GF-D8 (cell line): ENCODE measurements at regions not wholly inside any gene's neighbourhood (a gene's known extent, or its start where the extent isn't known, plus 50 kb on each side); places are given as distances from the start of the nearest gene placed in this dataset.
"Not testable (repeated sequence)": the region's sequence is repeated elsewhere in the genome, so short reads cannot be mapped to it uniquely, and the experiment has no call there.

Experiments used
- DNase-seq: peaks from one replicate; lab custom pipeline; 2025; lab: John Stamatoyannopoulos, UW

DNA sequence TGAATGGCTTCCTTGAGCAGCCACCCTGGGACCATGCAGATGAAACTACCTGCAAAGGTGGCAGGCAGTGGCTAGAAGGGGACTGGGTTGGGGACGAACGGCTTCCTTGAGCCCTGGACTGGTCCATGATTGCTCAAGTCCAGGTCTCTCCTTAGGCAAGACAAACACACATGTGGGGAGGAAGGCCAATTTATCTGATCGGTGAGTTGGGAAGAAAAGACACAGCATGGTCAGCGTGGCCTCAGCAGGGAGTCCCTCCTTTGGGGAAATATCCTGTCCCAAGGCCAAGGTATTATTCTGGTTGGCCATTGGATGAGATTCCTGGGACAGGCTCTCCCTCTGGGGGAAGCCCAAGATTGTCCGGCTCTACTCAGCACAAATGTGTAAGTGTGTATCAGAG lies 116.3 kb upstream of the ERG start:
- no peak for DNase-seq

DNA sequence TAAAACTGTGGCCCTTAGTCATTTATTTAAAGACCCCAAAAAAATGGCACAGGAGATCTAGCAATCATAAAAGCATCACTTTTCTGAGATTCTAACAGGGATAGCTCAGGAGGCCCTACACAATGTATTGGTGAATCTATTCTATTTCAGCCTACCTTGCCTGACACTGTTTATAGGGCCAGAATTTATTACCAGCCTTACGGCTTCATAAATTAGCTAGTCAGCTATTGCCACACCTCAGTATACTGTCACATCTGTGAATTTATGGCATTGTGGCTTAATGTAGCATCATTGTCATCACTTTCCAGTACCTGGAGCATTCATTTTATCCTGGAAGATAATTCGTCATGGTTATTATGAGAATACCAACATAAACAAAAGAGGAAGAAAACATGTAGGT lies 121.2 kb upstream of the ERG start:
- DNase-seq: no peak

DNA sequence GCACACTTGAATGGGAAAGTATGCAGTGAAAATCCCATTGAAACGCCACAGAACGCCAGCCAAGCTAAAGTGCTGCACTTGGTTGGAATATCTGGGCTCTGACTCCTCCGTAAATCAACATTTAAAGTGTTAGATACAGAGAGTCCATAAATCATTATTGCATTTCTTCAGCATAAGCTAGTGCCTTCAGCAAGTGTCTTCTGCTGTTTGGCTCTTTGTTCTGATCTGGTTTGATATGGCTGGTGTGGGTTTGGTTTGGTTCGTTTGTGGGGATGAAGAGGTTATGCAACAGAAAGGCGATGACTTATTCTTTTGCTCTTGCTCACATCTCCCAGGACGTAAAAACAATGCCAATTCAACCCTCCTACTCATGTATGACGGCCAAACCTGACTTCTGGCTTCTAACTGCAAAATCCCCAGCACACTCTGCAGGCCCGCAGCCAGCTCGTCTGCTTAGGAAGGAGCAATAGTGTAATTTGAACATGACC lies 121.8 kb upstream of the ERG start:
- no peak for DNase-seq

DNA sequence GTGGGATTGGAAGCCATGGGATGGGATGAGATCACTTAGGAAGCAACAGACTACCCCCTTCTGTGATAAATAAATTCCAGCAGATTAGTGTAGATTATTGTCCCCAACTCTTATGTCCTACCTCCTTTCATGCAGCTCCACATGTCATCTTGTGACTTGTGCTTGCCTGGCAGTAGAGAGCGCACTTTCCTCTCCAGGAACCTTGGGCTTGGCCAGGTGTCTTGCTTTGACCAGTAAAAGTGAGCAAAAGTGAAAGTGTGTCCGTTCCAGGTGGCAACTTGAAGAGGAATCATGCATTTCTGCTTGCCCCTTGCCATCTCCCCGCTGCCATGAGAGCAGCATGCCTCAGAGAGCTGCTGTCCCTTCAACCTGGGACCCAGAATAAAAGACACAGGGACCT lies 122.9 kb upstream of the ERG start:
- DNase-seq: no peak

DNA sequence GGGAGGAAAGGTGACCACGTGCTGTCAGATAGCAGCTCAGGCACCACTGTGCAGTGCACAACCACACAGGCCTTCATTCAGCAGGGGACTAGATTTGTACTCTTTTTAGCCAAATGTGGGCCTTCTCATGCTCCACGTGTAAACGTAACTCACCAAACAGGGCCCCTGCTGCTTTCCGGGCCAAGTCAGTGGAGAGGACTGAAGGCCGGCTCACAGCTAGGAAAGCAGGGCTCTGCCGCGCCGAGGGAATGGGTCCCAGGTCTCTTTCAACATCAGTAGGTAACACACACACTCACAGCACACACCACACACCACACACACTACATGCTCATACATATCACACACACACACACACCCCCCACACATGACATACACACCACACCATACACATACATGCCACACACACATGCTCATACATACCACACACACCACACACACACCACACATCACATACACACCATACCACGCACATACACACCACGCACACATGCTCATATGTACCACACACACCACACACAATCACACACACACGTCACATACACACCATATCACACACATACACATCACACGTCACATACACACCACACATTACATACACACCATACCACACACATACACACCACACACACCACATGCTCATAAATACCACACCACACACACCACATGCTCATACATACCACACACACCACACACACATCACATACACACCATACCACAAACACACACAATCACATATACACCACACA lies 124.0 kb upstream of the ERG start:
- no peak for DNase-seq

DNA sequence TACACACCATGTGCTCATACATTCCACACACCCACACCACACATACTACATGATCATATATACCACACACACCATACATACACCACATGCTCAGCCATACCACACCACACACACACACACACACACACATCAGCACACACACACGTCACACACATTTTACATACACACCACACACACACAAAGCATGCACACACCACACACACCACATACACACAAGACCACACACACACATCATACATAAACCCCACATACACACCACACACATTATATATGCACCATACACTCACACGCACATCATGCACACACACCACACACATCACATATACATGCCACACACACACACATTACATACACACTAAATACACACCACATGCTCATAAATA lies 124.5 kb upstream of the ERG start:
- no peak for DNase-seq

DNA sequence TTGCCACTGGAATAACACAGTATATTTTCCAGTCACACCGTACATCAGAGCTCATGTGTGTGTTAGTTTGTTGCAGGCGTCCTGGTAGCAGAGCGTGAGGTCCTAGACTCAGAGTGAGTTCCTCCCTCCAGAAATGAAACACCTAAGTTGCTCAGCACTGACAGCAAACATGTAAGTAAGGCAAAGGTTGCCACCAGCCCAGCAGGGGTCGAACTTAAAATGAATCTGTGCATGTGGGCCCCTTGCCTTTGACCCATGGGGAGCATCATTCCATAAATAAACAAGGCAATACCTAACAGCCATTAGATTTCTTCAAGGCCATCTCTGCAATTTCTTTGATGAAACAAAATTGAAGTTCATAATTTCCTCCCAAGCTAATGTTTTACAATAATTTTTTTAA lies 125.3 kb upstream of the ERG start:
- DNase-seq: no peak

DNA sequence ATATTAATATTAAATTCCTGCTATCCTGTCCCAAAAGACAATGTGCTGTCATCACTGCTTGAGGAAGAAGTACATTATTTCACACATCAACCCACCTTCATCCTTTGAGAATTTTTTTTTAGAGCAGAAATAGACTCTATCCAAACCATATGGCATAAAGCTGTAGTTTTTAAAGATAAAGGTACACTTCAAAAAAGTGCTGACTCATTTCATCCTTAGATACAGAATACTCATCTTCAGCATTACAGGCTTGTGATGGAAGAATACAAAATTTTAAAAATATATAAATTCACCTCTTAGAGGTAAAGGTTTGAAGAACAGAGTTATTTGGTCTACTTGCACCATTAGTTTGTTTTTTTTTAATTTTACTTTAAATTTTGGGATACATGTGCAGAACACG lies 126.7 kb upstream of the ERG start:
- DNase-seq: no peak

DNA sequence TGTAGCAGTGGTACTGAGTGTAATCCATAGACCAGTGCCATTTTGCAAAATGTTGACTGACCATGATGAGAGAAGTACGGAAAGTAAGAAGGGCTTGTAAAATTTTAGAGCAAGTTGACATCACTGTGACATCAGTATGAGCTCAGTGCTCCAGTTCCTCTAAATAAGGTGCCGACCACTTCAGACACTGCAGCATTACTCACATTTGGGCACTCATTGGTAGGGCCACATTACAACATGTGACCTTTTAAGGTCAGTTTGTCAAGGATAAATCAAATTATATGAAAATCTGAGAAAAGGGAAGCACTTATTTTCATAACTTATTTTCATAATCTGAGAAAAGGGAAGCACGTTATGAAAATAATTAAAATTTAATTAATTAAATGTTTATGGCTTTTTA lies 128.0 kb upstream of the ERG start:
- DNase-seq: no peak

DNA sequence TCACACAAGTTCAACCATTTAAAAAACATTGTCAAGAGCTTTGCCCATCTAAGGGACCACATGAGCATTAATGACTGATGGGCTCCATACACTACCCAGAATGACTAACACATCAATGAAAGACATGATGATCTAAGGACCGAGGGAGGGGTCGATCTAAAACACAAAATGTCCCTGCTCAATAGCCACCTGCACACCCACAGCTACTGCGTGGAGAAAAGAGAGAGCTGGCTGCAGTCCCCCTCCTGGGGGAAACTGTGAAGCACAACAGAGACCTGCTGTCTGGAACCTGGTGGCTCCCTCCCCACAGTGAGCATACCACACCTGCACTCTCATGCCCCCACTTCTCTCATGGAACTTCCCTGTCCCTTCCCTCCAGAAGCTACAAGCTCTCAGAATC lies 130.1 kb upstream of the ERG start:
- DNase-seq: no peak

DNA sequence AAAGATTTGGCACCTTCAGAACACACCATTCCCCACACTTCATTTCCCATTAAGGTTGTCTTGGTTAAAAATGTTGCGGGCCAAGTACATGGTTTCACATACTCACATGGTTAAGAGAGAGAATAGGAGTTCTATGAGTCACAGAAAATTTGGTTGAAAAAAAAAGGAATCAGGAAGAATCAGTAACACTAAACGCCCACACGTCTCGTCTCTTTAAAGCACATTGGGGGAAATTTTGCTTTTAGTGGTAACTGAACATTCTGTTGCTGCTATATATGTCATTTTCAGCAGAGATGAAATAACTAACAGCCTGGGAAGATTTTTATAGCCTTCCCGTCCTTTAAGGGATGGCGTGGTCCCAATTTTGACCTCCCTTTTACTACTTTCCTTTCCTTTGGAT lies 132.9 kb upstream of the ERG start:
- DNase-seq: no peak

DNA sequence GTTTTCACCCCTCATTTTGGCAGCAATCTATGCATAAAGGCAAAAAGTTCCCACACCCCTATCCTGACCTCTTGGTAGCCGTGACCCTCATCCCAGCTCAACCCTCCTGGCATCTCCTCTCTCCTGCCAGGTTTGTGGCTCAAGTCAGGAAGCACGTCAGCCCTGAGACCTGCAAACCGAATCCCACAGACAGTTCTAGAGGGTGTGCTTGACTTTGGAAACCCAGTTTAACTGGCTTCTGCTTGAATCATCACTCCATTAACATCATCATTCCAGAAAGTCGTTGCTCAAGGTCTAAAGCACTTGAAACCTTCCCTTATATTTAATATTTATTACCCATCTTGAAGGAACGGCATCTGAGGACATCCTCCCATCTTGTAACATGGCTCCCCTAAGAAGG lies 133.4 kb upstream of the ERG start:
- no peak for DNase-seq

DNA sequence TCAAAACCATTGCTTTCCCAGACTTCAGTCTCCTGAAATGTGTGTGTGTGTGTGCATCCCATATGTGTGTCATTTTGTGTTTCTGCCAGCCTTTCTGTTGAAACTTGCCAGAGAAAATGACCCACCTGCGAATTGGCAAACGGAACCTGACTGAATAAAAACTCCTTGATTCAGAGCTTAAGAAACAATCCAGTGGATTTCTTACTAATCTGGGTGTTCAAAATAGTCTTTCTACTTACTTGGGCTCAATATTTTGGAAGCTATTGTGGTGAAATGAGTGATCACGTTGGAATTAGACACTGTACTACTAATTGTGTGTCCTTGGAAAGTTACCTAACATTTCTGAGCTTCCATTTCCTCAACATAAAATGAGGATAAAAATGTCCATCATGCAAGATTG lies 138.9 kb upstream of the ERG start:
- DNase-seq: no peak

DNA sequence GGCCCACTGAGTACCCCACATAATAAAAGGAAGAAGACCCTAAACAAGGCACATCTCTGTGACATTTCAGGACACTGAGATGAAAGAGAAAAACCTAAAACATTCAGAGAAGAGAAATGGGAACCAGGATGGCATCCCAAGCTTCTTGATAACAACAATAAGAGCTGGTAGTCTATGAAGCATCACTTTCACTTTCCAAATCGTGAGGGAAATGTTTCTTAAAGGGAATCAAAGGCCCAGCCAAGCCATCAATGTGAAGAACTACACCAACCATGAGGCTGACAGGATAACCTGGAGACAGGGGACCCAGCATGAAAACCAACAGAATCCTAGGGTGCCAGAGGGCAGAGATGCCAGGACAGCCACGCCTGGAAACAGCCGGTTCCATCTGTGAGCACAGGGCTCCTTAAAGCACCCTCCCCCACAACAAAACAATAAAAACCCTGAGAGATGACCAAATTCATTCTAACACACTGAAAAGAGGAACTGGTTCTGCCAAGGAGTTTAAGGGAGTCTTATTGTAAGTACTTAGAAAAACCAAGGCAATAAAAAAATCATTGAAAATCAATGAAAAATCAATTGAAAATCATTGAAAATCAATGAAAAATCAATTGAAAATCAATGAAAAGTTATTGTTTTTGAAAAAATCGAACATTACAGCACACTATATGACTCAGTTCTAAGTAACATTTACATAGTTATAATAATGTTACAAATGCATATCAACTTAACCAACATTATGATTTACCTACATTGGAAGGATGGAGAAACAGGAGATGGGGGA lies 141.5 kb upstream of the ERG start:
- peak; percentile 11 for DNase-seq

DNA sequence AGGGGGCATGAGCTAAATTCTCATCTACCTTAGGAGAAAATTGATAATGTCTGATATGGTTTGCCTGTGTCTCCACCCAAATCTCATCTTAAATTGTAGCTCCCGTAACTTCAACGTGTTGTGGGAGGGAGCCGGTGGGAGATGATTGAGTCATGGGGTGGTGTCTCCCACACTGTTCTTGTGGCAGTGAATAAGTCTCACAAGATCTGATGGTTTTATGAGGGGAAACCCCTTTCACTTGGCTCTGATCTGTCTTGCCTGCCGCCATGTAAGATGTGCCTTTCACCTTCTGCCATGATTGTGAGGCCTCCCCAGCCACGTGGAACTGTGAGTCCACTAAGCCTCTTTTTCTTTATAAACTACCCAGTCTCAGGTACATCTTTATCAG lies 142.1 kb upstream of the ERG start:
- not testable (repeated sequence) for DNase-seq

DNA sequence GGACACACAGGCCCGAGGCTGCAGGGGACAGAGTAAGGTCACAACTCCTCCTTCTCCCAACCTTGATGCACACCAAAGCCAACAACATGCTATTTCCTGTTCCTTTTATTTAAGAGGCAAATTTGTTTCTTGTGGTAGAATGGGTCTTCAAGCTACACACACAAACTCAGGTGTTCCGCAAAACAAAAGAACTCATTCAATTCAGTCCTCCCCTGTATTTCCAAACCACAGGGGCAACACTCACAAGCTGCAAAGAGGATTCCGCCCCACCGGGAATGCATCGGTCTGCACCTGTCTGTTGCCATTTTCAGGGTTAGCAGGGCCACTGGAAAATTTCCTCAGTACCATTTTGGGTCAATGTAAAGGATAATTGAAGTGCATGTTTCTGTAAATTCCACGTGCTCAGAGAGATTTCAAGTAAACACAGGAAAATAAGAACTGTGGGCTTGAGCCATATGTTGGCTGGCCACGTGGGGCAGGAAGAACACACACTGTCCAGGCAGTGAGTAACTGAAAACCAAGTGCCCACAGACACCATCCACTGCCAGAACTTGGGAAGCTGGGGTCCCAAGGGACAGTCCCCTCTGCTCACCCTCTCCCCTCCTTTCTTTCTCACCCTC lies 145.2 kb upstream of the ERG start:
- no peak for DNase-seq

DNA sequence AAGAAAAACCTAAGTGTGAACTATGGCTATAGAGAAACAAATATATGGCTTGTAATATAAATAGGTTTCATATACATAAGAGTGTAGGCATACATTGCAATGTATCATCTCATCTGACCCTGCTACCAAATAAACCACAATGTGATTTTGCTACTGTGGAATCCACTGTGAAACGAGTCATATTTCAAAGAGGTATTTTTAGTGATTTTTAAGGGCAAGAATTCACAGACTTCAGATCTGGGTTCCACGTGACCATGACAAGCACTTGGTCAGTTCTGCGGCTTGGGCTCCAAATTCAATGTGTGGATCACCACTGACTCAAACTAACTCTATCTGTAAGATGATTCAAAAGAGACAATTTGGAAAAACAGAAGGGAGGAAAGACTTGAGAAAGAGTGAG lies 147.0 kb upstream of the ERG start:
- no peak for DNase-seq

DNA sequence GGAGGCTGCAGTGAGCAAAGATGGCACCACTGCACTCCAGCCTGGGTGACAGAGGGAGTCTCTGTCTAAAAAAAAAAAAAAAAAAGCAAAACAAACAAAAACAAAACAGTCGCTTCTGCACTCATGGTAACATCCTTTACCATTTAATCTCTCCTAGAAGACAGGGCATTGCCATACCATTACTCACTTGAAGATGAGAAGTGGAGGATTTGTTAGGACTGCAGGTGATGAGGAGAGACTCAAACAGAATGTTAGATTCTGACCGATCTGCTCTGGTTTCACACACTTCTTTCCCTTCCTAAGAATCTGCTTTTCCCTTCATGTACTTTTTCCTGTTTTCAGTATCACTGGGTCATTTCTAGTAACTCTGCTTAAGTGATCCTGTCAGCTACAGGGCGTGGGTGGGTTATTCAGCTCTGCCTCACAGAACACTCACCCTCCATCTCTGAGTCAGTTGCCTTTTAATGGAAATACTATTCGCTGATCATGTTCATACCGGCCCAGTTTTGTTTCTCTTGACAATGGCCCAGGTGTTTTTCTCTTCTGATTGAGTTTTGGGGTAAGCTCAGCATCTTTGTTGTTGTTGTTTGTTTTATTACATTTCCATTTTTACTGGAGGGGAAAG lies 148.0 kb upstream of the ERG start:
- no peak for DNase-seq

DNA sequence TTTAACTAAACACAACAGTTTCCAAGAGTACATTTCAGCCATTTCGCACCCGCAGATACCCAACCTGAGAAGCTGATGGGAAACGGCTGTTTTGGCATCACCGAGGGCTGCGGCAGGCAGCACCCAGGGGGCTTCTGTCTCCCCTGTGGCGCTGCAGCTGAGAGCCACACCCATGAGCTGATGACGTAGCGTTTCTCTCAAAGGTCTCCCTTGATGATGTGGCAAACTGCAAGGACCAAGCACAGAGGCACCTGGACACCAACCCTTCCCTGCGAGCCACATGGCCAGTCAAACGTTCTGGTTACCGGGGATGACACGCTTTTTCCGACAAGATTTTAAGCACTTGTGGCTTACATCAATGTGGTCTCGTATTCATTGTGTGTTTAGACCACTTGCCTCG lies 150.8 kb upstream of the ERG start:
- no peak for DNase-seq

DNA sequence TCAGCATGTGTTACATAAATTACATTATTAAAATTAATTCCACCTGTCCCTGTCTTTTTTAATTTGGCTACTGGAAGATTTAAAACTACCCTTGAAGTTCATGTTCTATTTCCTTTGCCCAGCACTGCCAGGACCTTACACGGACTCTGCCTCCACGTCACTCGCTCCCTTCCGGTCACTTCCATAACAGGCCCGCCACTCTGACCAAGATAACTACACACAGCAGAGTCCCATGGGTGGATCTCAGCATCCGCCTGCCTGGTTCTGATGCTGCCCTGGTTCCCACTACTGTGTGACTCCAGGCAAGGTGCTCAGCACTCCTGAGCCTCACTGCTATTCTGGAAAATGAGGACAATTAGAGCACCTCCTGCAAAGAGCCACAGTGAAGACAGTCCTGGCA lies 153.3 kb upstream of the ERG start:
- DNase-seq: no peak

DNA sequence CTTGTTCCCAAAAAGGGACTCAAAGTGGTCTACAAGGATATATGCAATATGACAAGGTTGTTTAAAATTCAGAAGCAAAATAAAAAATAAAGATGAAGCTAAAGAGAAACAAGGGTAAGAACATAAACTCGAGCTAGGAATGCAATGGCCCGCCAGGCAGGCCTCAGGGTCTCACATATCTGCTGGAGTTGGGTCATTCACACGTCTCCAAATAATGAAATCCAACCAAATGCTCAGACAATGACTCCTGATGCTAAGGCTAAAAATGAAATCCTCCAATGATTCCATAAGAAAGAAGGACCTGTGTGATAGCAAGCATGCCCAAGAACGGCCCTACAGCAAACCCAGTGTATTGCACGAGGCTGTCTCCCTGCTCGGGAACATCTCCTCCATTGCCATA lies 153.3 kb upstream of the ETS2 start:
- no peak for DNase-seq

DNA sequence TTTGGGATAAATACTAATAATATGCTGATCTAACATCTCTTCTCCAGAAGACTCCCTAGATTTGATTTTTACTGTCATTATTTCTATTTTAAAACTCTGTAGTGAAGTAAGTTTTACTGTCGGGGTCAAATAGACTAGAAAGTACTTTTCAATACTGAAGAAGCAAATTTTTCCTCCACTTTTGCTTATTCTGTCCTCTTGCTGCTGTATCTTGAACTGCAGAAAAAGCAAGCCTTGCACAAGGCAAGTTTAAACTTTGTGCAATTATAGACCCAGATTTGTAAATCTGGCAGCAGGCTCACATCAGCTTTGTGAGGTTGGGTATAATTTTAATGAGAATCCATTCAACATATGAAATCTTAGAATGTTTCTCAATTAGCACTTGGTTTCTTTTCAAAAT lies 151.1 kb upstream of the ETS2 start:
- DNase-seq: no peak

DNA sequence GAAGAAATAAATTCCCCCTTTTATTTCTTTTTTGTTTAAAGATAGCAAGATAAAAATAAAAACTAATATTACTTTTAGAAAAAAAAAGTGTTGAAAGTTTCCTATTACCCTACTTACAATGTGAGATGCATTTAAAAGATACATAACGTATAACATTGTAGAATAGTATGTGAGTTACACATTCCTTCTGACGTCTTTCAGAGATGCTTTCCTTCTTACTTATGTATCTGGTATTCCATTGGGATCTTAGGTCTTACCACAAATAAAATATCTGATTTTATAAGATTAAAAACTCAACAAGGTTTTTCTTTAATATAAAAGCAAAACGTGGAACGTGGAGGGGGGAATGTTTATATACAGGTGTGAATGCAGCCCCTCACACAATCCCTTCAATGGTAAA lies 147.2 kb upstream of the ETS2 start:
- no peak for DNase-seq
